ENCODE measurements at regions not wholly inside any gene's neighbourhood (a gene's known extent, or its start where the extent isn't known, plus 50 kb on each side); places are given as distances from the start of the nearest gene placed in this dataset.

GRCh38 chr21:25092441-25093011, 514.8 kb downstream of the MRPL39 start:
- Histone ChIP-seq H3K9ac (ENCODE audit: low read depth, low read length, poor library complexity, severe bottlenecking) (no peak overlapping the region), H3K36me3 (ENCODE audit: insufficient read depth, low read length) (no peaks in the 10 kb centered on the region), H3K4me1 (ENCODE audit: insufficient read depth, low read length, poor library complexity, severe bottlenecking) (no peaks in the 10 kb centered on the region), H4K20me1 (ENCODE audit: insufficient read depth, low read length, poor library complexity, severe bottlenecking) (no peaks in the 10 kb centered on the region), H3K4me2 (ENCODE audit: low read depth, low read length, poor library complexity, severe bottlenecking) (no peak overlapping the region), H3K4me3 (ENCODE audit: low read length, poor library complexity, severe bottlenecking) (no peak overlapping the region), H3K27me3 (ENCODE audit: insufficient read depth, low read length, poor library complexity, severe bottlenecking) (no peaks in the 10 kb centered on the region), H3K9me3 (ENCODE audit: insufficient read depth, low read depth, low read length) (no peaks in the 10 kb centered on the region; the same call in 1 of the 2 replicates), H3K79me2 (ENCODE audit: insufficient read depth, low read length) (no peaks in the 10 kb centered on the region), H3K9me2 (replicated peaks; ENCODE audit: low read depth, low read length) (no peaks in the 10 kb centered on the region), H2AFZ (ENCODE audit: low read length) (no peak overlapping the region), H3F3A (ENCODE audit: low read depth) (no peaks in the 10 kb centered on the region)
- TF ChIP-seq, protein P1, sequence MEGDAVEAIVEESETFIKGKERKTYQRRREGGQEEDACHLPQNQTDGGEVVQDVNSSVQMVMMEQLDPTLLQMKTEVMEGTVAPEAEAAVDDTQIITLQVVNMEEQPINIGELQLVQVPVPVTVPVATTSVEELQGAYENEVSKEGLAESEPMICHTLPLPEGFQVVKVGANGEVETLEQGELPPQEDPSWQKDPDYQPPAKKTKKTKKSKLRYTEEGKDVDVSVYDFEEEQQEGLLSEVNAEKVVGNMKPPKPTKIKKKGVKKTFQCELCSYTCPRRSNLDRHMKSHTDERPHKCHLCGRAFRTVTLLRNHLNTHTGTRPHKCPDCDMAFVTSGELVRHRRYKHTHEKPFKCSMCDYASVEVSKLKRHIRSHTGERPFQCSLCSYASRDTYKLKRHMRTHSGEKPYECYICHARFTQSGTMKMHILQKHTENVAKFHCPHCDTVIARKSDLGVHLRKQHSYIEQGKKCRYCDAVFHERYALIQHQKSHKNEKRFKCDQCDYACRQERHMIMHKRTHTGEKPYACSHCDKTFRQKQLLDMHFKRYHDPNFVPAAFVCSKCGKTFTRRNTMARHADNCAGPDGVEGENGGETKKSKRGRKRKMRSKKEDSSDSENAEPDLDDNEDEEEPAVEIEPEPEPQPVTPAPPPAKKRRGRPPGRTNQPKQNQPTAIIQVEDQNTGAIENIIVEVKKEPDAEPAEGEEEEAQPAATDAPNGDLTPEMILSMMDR (conservative IDR thresholded peaks at IDR 0.05; ENCODE audit: low read length): no peak
- TF ChIP-seq EZH2phosphoT487 (IDR thresholded peaks at IDR 0.05; ENCODE audit: borderline replicate concordance): no peak

GRCh38 chr21:25081096-25081495, 526.2 kb downstream of the MRPL39 start:
- H3K4me1 ChIP-seq (ENCODE audit: insufficient read depth, low read length, poor library complexity, severe bottlenecking): no peaks in the 10 kb centered on the region
- no peak overlapping the region for H2AFZ ChIP-seq (ENCODE audit: low read length)
- H4K20me1 ChIP-seq (ENCODE audit: insufficient read depth, low read length, poor library complexity, severe bottlenecking): no peaks in the 10 kb centered on the region
- no peak overlapping the region for H3K4me2 ChIP-seq (ENCODE audit: low read depth, low read length, poor library complexity, severe bottlenecking)
- TF ChIP-seq, protein P1 (conservative IDR thresholded peaks at IDR 0.05; ENCODE audit: low read length): no peak
- no peak for TF ChIP-seq EZH2phosphoT487 (IDR thresholded peaks at IDR 0.05; ENCODE audit: borderline replicate concordance)
- H3K9ac ChIP-seq (ENCODE audit: low read depth, low read length, poor library complexity, severe bottlenecking): no peak overlapping the region
- no peak overlapping the region for H3K4me3 ChIP-seq (ENCODE audit: low read length, poor library complexity, severe bottlenecking)
- no peaks in the 10 kb centered on the region for H3K9me3 ChIP-seq (ENCODE audit: insufficient read depth, low read depth, low read length)
- H3F3A ChIP-seq (ENCODE audit: low read depth): no peaks in the 10 kb centered on the region
- H3K36me3 ChIP-seq (ENCODE audit: insufficient read depth, low read length): no peaks in the 10 kb centered on the region
- no peaks in the 10 kb centered on the region for H3K9me2 ChIP-seq (replicated peaks; ENCODE audit: low read depth, low read length)
- no peaks in the 10 kb centered on the region for H3K27me3 ChIP-seq (ENCODE audit: insufficient read depth, low read length, poor library complexity, severe bottlenecking)
- H3K79me2 ChIP-seq (ENCODE audit: insufficient read depth, low read length): no peaks in the 10 kb centered on the region

GRCh38 chr21:25080661-25081060, 526.6 kb downstream of the MRPL39 start:
- no peak for TF ChIP-seq EZH2phosphoT487 (IDR thresholded peaks at IDR 0.05; ENCODE audit: borderline replicate concordance)
- TF ChIP-seq, protein P1 (conservative IDR thresholded peaks at IDR 0.05; ENCODE audit: low read length): no peak
- Histone ChIP-seq H3F3A (ENCODE audit: low read depth) (no peaks in the 10 kb centered on the region), H3K4me2 (ENCODE audit: low read depth, low read length, poor library complexity, severe bottlenecking) (no peak overlapping the region), H3K79me2 (ENCODE audit: insufficient read depth, low read length) (no peaks in the 10 kb centered on the region), H3K9ac (ENCODE audit: low read depth, low read length, poor library complexity, severe bottlenecking) (no peak overlapping the region), H4K20me1 (ENCODE audit: insufficient read depth, low read length, poor library complexity, severe bottlenecking) (no peaks in the 10 kb centered on the region), H3K4me3 (ENCODE audit: low read length, poor library complexity, severe bottlenecking) (no peak overlapping the region), H3K36me3 (ENCODE audit: insufficient read depth, low read length) (no peaks in the 10 kb centered on the region), H3K9me3 (ENCODE audit: insufficient read depth, low read depth, low read length) (no peaks in the 10 kb centered on the region), H2AFZ (ENCODE audit: low read length) (no peak overlapping the region), H3K27me3 (ENCODE audit: insufficient read depth, low read length, poor library complexity, severe bottlenecking) (no peaks in the 10 kb centered on the region), H3K4me1 (ENCODE audit: insufficient read depth, low read length, poor library complexity, severe bottlenecking) (no peaks in the 10 kb centered on the region), H3K9me2 (replicated peaks; ENCODE audit: low read depth, low read length) (no peaks in the 10 kb centered on the region)

Measured in Loucy (cell line).